NCI-H2171 treated with DMSO at 0.1 percent for 48 hours (cell line): ENCODE measurements at regions not wholly inside any gene's neighbourhood (a gene's known extent, or its start where the extent isn't known, plus 50 kb on each side); places are given as distances from the start of the nearest gene placed in this dataset.
A peak's percentile ranks its signal among the peaks of the same experiment; 100 is the strongest.
"Not testable (repeated sequence)": the region's sequence is repeated elsewhere in the genome, so short reads cannot be mapped to it uniquely, and the experiment has no call there.

ENCODE experiments used
- DNase-seq: peaks from one replicate; lab custom pipeline; 2025; lab: John Stamatoyannopoulos, UW

DNA sequence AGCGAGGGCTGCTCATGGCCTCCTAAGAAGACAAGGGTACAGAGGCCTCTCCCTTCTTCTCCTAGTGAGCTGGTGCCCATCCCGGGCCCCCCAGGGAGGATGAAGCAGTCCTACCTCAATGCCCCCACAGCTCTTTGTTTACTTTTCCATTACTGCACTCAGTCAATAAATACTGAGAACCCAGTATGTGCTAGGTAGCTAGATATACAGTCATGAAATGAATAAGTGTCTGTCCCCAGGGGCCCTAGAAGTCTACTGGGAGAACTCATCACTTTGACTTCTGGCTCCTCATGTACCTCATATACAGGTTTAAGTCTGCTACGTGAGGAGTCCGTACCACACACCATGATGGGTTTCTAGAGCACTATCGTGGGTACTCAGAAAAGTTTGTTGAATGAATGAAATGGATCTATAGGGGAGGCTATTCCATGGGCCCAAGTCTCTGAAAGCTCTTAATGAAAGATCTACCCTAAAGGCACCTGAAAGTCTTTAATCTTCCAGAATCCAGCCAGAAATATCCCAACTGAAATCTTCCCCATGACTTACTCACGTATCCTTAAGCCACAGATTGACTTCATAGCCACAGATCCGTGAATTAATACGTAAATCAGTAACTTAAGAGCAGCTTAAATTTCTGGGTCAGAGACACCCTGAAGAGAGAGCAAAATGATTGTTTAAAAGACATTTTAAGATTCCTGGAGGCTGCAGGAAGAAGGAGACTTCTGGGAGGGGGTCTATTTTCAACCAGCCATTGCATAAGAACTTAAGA, 51.6 kb upstream of the POMP start:
- DNase-seq = no peak

DNA sequence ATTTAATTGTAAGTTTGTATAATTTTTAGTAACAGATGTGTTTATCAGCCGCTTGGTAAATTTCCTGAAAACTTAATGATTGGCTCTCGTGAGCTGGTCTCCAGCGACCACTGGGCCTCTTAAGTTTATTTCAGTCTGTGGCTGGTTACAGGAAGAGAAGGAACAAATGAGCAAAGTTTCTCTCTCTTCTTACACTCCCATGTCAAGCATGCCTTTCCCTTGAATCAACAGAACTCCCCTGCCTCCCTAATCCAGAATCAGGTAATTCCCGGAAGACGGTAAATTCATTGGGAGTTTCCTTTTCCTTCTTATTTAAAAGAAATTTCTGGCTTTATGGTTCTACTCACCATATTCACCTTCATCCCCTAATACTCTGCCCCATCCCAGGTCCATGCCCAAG, 52.5 kb upstream of the POMP start:
- no peak for DNase-seq

DNA sequence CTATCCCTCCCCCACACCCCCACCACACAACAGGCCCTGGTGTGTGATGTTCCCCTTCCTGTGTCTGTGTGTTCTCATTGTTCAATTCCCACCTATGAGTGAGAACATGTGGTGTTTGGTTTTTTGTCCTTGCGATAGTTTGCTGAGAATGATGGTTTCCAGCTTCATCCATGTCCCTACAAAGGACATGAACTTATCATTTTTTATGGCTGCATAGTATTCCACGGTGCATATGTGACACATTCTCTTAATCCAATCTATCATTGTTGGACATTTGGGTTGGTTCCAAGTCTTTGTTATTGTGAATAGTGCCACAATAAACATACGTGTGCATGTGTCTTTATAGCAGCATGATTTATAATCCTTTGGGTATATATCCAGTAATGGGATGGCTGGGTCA, 53.8 kb upstream of the POMP start:
- not testable (repeated sequence) for DNase-seq

DNA sequence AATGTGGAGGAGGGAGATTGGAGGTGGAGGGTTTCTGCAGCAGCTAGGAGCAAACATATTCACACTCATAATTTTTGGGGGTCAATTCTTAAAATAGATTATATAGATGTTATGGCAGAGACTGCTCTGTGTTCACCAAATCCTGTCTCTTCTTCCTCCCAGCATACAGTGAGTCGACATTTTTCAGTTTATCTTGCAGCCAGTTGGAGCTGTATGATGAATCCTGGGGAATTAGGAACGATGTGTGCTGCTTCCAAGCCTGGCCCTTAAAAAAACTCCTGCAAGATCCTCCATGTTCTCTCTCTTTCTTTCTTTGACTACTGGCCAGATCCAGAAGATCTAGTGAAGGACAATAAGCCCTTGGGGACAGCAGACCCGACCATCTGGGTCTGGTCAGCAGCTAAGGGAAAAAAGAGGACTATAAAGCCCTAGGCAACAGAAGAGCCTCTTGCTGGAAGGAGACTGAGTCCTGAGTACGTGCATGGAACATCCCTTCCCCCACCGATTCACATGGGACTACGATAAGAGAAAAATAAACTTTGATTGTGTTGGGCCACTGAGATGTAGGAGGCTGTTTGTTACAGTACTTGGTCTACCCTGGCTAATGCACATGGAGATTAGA, 55.8 kb upstream of the POMP start:
- DNase-seq = no peak

DNA sequence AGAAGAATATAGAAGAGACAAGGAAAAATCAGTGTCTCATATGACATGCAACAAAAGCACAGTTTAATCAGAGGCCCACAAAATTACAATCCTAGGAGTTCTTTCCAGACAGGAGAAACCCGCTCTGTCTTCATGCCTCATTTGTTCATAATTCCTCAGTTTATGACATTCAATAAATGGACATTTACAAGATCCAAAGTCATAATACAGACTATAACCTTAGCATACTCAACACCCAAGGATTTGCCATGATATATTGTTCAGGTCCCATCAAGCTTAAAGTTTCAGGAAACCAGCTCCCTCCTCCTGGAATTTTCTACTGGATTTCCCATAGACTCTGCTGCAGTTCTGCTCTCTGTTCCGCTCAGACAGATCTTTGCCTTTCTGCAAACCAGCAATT, 56.4 kb upstream of the POMP start:
- no peak for DNase-seq

DNA sequence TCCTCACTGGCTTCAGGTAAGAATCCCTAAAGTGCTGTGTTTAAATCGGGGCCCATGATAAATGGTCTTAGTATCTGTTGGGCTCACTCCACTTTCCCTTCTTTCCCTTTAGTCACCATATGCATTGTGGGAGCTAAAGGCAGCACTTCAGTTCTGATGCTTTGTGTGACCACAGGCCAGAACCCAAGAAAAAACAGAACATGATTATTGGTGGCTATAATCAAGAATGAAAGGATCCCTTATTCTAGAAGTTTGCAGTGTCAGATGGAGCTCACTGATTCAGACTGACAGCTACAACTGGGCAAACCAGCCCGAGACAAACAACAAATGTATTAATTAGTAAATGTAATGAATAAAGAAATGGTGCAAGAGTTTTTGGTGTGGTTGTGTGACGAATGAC, 57.3 kb upstream of the POMP start:
- DNase-seq = no peak

DNA sequence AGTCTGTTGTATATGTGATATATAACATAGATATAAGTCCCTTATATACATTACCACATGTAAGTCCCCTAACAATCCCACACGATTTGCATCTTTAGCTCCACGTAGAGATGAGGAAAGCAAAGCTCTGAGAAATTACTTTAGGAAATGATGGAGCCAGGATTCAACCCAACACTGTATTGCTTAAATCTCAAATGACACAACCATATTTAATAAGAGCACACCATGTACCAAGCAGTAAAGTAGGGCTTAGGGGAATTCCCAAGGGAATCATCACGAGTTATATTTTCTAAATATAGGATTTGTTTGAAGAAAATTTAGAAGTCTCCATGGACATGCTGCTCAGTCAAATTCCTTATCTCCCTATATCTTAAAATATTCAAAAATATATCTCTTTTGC, 61.3 kb upstream of the POMP start:
- DNase-seq = no peak

DNA sequence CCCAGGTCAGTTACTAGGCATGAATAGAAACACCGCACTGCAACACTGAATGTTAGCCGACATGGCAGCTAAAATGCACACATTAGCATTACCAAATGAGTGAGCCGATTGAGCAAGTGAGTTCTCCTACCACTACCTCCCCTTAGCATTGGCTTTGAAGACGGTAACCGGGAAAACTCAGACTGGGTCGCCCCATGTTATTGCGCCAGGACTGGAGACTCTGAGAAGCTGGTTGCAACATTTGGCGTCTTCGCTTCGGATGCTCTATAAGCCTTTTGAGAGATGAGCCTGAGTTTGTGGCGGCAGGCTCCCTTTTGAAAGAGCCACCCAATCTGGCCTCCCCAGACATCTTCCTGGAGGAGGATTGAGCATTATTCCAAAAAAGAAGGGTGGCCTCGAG, 68.5 kb upstream of the POMP start:
- no peak for DNase-seq

DNA sequence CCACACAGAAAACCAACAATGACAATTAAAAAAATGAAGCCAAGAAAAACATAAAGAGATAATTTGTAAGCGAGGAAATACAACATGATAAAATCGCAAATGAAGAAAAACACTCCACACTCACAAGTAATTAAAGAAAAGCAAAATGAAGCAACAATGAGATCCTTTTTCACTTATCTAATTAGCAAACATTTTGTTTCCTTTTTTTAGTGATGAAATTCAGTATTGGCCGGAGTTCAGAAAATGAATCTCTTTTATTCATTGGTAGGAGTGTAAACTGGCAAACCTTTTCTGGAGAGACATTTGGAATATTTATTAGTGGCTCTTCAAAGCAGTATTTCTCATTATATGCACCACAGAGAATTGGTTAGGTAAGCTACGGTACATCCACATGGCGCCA, 70.6 kb upstream of the POMP start:
- DNase-seq = no peak

DNA sequence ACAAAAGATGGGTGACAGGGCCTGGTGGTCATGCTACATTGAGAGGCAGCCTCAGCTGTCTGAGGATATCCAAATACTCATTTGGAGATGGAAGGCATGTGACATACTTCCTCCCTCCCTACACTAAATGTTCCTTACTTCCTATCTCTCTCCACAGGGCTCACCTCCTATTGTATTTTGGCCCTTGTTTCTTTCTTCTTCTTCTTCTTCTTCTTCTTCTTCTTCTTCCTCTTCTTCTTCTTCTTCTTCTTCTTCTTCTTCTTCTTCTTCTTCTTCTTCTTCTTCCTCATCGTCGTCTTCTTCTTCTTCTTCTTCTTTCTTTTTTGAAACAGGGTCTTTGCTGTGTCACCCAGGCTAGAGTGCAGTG, 71.8 kb upstream of the POMP start:
- no peak for DNase-seq

DNA sequence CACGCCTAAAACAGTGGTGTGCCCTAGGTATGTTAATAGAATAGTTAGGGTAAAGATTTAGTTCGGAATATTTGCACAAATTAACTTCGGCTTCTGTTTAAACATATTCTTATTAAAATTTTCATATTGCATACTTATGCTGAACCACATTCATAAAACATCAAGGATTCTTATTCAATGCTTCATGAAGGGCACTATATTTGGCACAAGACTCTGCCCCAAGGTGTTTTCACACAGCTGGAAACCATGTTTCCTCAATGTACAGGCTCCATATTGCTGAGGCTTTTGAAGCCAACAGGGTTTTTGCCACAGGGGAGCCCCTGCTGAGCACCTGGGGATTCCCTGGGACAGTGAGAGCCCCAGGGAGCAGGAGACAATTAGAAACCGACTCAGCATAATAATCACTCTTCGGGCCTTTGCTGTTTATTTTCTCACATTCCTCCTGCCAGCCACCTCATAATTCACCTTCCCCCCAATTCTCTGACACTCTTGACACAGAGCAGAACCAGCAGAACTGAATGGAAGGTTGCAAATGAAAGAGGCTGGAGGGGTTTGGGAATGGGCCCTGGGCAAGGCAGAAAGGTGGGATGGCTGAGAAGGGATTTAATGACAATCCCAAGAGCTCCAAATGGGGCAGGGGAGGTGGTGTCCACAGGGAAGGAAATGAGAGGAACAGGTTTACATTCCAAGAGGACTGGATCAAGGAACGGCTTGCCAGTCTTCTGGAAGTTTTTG, 72.3 kb upstream of the POMP start:
- DNase-seq = no peak

DNA sequence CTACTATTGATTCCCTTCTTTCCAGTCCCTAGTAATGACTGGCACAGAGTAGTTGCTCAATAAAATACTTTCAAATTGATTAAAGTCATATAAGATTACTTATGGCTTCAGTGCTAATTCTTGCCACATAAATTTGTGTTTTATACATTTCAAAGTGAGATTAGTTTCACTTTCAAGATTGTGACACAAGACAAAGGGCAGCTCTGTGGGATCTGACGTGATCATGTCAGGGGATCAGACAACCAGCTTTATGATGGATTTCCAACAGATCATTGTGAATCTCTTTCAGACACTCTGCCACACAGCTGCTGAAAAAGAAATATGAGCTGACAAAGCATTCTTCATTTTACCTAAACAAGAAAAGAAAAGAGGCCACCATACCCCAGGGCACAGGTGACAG, 73.4 kb upstream of the POMP start:
- DNase-seq = no peak

DNA sequence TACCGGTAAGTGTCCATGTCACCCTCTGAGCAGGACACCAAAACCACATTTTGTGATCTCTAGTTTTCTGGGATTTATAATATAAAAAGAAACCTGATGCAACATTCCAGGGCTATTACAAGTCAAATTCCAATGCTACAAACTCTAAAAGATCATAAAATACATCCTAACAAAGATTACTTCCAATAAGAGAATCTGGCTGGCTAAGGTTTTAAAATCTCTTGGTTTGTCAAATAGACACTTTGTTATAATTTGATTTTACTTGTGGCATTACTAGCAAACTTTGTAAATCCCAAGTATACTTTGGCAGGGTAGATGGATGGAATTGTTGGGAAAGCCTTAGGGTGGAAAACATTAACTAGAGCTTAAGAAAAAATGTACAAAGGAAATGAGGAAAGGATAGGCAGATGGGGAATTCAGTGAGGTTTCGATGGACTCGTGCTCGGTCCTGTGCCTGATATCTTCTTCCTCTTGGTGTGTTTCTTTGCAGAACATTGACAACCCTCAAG, 74.0 kb upstream of the POMP start:
- no peak for DNase-seq

DNA sequence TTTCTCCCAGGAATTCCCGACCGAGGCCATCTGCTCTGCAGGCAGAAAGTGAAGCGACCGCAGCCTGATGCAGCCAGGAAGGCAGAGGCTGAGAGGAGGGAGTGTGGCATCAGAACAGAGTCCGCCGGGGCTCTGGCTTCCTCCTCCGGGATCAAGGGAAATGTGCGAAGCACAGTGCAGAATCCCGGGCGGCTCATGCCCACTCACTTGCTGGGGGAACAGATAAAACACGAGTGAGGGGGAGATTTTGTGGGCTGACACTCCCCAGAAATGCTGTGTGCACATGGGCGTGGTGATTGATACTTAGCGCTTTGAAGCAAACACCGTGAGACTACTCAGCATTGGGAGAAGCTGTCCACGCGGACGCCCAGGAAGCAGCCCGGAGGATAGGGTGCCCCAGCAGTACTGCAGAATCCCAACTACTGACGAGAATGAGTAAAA, 75.3 kb upstream of the POMP start:
- no peak for DNase-seq

DNA sequence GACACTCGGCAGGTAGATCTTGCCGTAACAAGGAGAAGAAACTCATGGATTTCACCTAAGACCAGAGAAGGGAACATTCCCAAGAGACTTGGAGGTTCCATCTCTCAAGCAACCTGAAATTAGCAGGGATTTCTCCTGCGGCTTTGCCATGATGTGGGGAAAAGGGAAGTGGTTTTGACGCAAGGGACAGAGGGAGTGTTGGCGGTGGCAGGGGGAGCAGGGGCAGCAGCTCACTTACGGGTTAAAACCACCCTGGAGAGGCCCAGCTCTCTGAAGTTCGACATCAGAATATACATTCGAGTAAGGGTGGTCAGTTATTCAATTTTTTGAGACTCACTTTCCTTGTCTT, 76.1 kb upstream of the POMP start:
- DNase-seq = no peak

DNA sequence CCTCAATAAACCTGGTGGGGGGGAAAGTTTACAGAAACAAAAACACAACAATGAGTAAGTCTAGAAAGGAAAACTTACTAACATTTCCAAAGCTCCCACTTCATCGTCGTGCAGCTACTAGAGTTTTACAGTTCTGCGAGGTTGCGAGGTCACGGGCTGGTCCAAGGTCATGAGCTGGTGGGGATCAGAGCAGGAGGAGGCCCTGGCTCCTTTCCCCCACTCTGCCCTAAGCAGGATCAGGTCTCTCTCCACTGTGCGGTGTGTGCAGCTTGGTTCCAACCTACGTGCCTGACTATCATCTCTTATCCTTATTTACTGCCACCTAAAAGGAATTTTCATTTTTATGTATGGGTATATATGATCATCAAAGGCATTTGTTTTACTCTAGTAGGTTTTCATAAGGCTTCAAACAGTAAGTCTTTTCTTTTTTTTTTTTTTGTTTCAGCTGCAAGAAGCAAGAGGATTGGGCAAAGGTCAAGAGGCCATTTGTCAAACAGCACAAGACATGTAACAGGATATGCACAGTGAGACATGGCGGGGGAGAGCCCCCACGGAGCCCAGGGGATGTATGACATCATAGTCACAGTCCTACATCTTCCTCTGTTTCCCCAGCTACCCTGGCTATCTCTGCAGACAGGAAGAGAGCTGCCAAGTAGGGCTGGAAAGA, 76.6 kb upstream of the POMP start:
- no peak for DNase-seq

DNA sequence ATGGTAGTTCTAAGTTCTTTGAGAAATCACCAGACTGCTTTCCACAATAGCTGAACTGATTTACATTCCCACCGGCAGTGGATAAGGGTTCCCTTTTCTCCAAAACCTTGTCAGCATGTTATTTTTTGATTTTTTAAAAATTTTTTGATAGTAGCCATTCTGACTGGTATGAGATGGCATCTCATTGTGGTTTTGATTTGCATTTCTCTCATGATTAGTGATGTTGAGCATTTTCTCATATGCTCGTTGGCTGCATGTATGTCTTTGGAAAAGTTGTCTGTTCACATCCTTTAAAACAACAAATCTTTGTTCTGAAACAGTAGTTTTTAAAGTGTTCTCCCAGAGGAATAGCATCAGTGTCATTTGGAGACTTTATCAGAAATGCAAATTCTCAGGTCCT, 77.5 kb upstream of the POMP start:
- DNase-seq = no peak

DNA sequence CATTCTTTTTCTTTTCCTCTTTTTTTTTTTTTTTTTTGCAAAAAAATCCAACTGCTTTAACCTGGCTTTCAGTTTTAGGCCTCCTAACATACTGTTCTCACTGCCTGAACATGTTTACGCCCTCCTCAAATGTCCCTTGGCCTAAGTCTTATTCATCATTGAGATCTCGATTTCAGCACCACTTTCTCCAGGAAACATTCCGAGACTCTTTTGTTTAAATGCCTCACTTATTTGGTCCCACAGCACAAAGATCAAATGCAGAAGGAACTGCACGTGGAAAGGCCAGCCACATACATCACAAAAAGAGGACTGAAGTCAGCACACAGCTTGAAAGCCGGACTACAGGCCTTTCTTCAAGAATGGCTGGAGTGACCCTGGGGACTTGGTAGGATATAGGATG, 79.2 kb upstream of the POMP start:
- no peak for DNase-seq

DNA sequence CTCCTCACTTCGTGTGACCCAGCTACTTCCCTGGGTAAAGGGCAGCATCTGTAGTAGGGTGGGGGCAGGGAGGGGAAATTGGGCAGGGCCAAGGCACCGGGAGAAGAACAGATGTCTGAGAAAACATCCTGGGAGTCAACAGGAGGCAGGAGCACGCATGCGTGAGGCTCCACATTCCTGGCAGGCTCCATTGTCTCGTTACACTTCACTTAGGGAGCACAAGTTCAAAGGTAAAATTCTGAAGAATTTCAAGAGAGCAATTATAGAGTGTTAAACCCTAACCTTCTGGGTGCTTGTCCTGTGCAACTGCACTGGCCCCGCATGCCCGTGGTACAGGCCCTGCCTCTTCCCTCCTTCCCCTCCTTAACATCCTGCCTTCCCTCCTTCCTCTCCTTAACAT, 79.6 kb upstream of the POMP start:
- peak; percentile 12 for DNase-seq

DNA sequence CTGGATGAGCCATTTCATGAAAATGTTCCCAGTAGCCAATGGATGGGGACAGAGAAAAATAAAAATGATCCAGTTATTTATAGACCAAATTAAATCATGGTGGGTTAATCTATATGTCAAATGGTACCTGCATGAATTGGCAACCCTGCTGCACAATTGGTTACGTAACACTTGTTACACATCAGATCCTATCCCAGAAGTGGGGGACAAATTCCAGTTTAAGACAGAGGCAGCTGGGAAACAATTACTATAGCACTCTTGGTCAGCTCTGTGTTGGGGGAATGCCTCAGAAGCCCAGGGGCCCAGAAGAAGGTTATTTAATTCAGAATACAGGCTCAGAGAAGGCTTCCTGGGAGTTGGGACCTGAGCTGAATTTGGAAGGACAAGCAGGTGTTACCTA, 81.1 kb upstream of the FLT1 start:
- DNase-seq = no peak

DNA sequence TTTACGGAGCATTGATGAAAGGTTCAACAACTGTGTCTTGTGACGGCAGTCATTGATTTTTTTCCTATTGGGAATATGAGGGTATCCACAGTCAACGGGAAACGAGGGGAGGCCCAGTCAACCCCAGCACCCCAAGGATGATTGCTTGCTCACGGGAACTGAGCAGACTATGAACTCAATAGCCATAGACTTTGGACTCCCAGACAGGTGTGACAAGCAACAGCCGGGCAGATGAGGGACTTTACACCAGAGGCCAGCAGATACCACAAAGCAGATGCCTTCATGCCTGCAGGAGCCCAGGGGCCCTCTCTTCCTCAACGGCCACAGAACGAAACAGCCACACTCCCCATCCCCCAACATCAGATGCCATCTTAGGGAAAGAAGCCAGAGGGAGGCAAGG, 80.3 kb upstream of the FLT1 start:
- no peak for DNase-seq

DNA sequence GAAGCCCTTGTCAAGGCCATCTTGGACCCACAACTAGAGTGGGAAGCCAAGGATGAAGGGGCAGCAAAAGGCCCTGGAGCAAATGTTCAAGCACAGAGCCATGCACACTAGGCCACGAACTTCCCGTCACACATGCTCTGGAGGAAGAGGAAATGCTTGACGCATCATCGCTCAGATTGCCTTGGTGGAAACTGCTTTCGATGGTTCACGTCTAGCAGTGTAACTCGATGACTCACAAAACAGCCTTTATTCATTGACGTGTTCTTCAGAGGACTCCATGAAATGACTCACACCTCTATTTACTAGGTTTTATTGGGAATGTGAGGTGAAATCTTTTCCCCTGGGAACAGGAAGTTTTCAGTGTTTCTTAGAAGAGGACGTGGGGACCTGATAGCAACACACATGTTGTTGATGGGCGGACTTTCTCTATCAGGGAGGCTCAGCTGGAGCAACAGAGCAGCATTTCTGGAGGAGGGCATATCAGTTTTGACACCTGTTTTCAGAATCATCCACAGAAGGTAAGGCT, 79.8 kb upstream of the FLT1 start:
- no peak for DNase-seq
